ENCODE measurements at regions not wholly inside any gene's neighbourhood (a gene's known extent, or its start where the extent isn't known, plus 50 kb on each side); places are given as distances from the start of the nearest gene placed in this dataset.
"Not testable (repeated sequence)": the region's sequence is repeated elsewhere in the genome, so short reads cannot be mapped to it uniquely, and the experiment has no call there.

- FAIRE-seq, result peak; percentile 93
Measured at GRCh38 chr2:184444217-184444616, 154.1 kb upstream of the ZNF804A start.

DNA sequence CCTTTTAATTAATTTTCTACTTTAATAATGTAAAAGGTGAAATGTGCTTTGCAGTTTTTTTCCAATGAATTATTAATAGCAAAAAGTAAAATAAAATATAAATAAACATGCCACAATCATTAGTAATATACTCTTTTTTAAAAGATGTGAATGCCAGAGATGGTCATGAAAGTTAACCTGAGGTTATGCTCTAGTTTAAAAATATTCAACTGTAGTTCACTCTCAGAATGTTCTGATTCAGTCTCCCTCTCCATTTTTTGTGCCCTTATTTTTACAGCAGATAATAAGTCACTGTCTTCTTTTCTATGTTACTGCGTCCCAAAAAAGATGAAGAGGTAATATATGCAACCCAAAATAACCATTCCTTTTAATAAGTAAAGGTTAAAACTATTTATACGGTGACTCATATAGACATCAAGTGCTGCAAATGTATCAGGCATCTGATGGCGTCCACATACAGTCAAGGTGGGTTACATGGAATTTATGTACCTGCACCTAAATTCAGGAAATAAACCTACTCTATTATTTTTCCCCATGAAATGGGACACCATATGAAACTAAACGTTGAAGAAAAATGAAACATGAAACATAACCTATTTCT, 153.6 kb upstream of the ZNF804A start:
- FAIRE-seq, result peak; percentile 26
- no peak for DNase-seq (ENCODE audit: extremely low spot score, insufficient read length, low read depth)

More at GRCh38 chr2:184444217-184444616, 154.1 kb upstream of the ZNF804A start:
- peak; percentile 2 for DNase-seq (ENCODE audit: extremely low spot score, insufficient read length, low read depth)

GRCh38 chr2:184449760-184450159, 148.6 kb upstream of the ZNF804A start:
- FAIRE-seq (no peak), DNase-seq (ENCODE audit: extremely low spot score, insufficient read length, low read depth) (no peak)

GRCh38 chr2:184452907-184453306, 145.4 kb upstream of the ZNF804A start:
- DNase-seq (ENCODE audit: extremely low spot score, insufficient read length, low read depth), result no peak
- FAIRE-seq, result no peak

DNA sequence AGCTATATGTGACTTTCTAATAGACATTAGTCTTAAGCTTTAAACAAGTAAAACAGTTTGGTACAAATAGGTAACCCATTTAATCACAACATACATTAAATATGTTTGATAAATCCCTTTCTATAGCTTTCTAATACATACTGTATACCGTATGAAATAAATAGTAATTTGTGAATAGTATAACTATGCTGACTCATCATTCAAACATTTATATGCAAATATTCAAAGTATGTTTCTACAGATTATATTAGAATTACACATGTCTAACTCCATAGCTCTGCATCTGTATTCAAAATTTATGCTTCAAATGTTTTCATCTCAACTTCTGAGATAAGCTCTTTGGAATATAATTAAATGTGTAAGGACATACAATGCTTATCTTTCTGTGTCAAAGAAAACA, 142.7 kb upstream of the ZNF804A start:
- DNase-seq (ENCODE audit: extremely low spot score, insufficient read length, low read depth), result no peak
- no peak for FAIRE-seq

DNA sequence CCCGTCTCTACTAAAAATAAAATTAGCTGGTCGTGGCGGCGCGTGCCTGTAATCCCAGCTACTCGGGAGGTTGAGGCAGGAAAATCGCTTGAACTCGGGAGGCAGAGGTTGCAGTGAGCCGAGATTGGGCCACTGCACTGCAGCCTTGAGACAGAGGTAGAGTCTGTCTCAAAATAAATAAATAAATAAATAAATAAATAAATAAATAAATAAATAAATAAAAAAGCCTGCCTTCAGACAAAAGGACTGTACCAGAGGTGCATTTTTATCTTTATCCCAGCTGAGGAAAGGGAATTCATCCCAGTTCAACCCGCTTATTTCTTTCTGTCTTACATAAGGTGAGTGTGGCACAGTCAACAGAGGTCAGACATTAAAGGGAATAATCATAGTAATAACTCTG, 141.6 kb upstream of the ZNF804A start:
- not testable (repeated sequence) for DNase-seq (ENCODE audit: extremely low spot score, insufficient read length, low read depth); FAIRE-seq

DNA sequence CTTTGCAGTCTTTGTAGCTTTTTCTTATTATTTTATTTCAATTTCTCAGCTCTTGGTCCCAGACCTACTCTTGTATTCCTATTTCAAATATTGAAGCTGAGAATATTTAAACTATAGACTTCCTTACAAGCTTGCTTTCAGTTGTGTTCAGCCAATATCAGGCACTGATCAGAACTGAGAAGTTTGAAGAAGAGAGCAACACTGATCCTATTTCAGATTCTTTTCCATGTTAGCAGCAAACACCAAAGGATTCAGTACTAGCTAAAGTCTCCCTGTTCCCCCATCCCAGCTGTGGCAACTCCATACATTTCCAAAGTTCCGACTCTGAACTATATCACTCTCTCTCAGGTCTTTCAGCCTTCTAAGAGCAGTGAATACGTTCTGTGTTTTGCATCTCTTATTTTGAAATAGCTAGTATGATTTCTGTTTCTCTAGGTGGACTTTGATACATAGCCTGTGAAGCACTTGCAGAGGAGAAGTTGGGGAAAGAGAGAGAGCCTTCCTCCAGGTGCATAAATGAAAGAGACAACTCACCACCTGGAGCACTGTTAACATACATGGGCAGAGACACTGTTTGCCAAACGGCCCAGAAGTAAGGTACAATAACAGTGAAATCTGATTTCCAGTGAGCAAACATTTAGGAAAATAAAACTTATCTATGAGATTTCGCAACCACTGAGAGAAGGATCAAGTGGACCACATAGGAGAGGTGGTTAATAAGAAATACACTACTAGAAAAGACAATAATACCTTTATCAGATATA, 135.0 kb upstream of the ZNF804A start:
- DNase-seq (ENCODE audit: extremely low spot score, insufficient read length, low read depth), result no peak
- FAIRE-seq, result no peak

DNA sequence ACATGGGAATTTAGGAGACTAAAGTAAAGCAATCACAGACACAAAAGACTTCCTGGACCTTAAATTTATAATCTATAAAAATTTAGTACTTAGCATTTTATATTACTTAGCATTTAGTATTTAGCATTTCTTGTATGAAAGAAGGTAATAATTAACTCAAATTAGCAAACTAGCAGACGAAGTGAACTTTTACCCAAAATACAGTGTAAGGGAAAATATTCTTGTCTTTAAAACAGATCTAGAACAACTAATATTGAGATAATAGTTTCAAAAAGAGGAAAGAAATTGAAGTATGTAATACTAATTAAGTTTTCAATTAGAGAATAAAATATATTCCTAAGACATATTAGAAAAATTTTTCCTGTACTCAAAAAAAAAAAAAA, 134.5 kb upstream of the ZNF804A start:
- FAIRE-seq (no peak), DNase-seq (ENCODE audit: extremely low spot score, insufficient read length, low read depth) (no peak)

DNA sequence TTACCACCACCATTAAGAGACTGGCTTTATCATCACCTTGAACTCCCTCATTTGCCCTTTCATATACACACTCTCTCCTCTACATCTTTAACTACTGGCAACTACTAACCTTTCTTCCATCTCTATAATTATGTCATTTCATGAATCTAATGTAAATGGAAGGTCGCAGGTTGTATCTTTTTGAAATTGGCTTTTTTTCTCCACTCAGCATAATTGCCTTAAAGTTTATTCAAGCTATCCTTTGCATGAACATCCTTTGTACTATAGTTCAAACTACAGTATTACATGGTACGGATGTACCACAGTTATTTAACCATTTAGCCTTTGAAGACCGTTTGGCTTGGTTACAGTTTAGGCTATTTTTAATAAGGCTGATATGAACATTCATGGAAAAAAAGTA, 129.5 kb upstream of the ZNF804A start:
- no peak for FAIRE-seq
- DNase-seq (ENCODE audit: extremely low spot score, insufficient read length, low read depth), result no peak

DNA sequence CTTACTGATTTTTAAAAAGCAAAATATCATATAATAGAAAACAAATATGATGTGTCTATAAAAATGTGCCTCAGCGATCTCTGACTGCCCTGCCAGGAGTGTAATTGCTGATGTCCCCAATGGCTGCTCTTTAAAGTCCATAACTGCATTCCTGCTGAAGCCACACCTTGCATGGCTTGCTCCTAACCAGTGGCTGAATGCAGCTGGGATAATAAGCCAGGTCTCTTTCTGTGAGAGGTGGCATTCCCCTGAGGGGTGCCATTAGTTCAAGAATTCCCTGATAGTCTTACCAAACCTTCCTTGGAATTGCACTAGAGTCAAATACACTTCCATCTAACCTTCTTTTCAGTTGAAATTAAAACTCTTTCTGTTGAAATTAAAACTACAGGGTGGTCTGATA, 125.8 kb upstream of the ZNF804A start:
- FAIRE-seq, result no peak
- DNase-seq (ENCODE audit: extremely low spot score, insufficient read length, low read depth), result no peak

GRCh38 chr2:184481865-184482264, 116.5 kb upstream of the ZNF804A start:
- DNase-seq (ENCODE audit: extremely low spot score, insufficient read length, low read depth), result no peak
- no peak for FAIRE-seq

DNA sequence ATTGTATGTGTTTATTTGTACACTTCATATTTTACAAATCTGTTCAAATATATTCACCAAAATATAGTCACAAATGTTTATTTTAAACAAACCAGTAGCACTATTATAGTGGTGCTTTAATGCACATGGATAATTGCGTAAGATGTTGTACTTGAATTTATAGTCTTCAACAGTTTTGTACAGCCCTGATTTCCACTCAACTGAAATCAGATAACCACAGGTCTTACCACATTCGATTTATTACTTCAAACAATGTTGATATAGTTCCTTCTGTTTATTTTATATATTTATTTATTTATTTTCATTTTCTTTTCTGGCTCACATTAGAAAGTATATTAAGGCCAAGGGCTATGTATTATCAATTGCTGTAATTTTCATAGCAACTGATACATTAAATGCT, 99.4 kb upstream of the ZNF804A start:
- DNase-seq (ENCODE audit: extremely low spot score, insufficient read length, low read depth) (no peak), FAIRE-seq (no peak)

GRCh38 chr2:184504252-184504651, 94.1 kb upstream of the ZNF804A start:
- no peak for FAIRE-seq
- no peak for DNase-seq (ENCODE audit: extremely low spot score, insufficient read length, low read depth)

GRCh38 chr2:184507254-184507653, 91.1 kb upstream of the ZNF804A start:
- DNase-seq (ENCODE audit: extremely low spot score, insufficient read length, low read depth) (no peak), FAIRE-seq (no peak)

GRCh38 chr2:184517402-184517801, 80.9 kb upstream of the ZNF804A start:
- FAIRE-seq (no peak), DNase-seq (ENCODE audit: extremely low spot score, insufficient read length, low read depth) (no peak)

- no peak for DNase-seq (ENCODE audit: extremely low spot score, insufficient read length, low read depth)
- FAIRE-seq, result no peak
Measured at GRCh38 chr2:184520441-184520840, 77.9 kb upstream of the ZNF804A start.

DNA sequence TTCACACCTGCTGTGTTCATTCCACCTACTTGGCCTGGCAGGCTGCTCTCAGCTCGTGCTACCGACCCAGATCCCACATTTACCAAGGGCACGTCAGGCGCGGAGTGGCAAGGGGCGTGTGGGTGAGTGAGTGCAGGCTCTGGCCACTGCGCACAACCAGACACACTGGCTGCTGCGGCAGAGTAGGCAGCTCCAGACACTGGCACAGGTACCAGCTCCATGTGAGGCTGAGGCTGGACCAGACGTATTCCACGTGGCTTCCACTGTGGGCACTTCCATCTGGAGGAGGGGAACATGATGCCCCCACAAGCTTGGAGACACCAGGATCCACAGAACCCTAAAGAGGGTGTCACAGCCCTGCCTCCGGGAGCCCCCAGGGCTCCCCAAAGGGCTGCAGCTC, 74.6 kb upstream of the ZNF804A start:
- FAIRE-seq (no peak), DNase-seq (ENCODE audit: extremely low spot score, insufficient read length, low read depth) (no peak)

DNA sequence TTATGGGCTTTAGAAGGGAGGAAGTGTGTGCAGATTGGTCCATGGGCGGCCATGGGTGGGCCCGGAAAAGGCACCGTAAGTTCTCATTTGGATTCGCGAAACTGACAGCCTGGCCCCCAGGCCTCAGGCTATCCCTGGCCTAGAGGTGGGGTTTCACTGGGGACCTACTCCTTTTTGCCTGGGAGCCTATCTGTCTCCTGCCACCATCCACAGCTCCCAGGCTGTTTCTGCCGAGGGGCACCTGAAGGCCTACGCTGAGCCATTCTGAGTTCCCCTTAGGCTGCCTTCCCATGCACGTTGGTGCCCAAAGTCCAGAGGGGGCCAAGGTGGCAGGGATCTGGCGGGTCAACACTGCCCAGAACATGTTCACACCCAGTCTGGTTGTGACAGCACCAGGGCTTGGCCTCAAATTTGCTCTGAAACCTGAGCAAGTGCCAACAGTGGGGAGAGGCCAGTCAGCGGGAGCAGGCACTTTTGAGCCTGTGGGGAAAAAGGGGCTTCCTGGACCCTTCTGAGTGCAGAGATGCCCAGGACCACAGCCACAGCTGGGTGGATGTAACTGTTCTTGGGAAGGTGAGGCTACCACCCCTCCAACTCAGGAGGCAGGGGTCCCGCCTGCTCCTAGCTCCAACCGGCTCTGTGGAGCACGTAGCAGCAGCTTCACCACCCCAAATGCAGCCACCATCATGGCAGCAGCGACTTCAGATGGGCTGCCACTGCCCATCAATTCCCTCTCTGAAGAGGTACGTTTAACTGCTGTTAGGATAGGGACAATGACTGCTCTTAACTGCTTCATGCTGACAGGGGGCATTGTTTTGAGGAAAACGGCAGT, 73.6 kb upstream of the ZNF804A start:
- DNase-seq (ENCODE audit: extremely low spot score, insufficient read length, low read depth), result no peak
- no peak for FAIRE-seq

DNA sequence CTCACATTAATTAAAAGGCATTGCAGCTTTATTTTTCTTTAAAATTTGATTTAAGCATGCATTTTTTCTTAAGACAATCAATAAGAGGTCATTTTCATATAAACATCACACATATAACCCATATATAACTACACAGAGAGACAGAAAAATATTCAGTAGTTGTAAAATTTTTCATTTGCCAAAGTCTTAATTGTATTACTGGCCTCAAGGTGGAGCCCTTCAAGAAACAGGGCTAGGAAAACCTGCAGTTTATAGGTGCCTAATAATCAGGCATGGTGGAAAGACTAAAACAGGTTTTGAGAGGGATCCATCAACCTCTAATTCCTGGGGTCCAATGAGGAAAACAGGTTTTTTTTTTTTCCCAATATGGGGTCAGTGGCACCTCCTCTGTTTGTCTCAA, 71.3 kb upstream of the ZNF804A start:
- no peak for DNase-seq (ENCODE audit: extremely low spot score, insufficient read length, low read depth)
- FAIRE-seq, result no peak

DNA sequence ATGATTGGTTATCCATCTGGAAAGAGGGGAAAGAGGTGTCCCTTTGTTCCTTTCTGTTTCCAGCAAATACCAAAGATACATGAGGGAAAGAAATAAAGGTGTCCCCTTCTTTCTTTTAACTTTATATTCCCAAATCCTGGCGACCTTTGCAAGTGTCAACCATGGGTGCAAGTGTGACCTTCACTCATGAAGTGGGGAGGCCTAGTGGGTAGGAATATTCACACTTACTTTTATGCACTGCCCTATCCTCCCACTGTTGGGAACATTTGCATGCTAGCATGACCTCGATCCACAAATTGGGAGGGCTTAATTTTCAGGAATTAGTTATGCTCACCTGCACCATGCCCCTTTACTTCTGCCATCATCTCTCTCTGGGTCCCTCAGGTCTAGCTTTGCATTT, 70.2 kb upstream of the ZNF804A start:
- FAIRE-seq (no peak), DNase-seq (ENCODE audit: extremely low spot score, insufficient read length, low read depth) (no peak)

- DNase-seq (ENCODE audit: extremely low spot score, insufficient read length, low read depth) (no peak), FAIRE-seq (no peak)
Measured at GRCh38 chr2:184530239-184530638, 68.1 kb upstream of the ZNF804A start.
